ENCODE measurements at regions not wholly inside any gene's neighbourhood (a gene's known extent, or its start where the extent isn't known, plus 50 kb on each side); places are given as distances from the start of the nearest gene placed in this dataset.
"Not testable (repeated sequence)": the region's sequence is repeated elsewhere in the genome, so short reads cannot be mapped to it uniquely, and the experiment has no call there.

- DNase-seq (ENCODE audit: low spot score) = no peak
Observed at GRCh38 chr19:31037286-31037980, 311.8 kb downstream of the TSHZ3 start.

GRCh38 chr19:31031455-31031854 is 317.8 kb downstream of the TSHZ3 start:
- not testable (repeated sequence) for DNase-seq (ENCODE audit: low spot score)

GRCh38 chr19:31023038-31023437 is 326.2 kb downstream of the TSHZ3 start:
- peak; percentile 11 for DNase-seq (ENCODE audit: low spot score)

- DNase-seq (ENCODE audit: low spot score) = no peak
Observed at GRCh38 chr19:31018936-31019335, 330.3 kb downstream of the TSHZ3 start.

GRCh38 chr19:31015778-31016177 is 333.5 kb downstream of the TSHZ3 start:
- DNase-seq (ENCODE audit: low spot score) = peak; percentile 58

GRCh38 chr19:31014668-31015067 is 334.6 kb downstream of the TSHZ3 start:
- DNase-seq (ENCODE audit: low spot score) = no peak

GRCh38 chr19:31013384-31014020 is 335.7 kb downstream of the TSHZ3 start:
- no peak for DNase-seq (ENCODE audit: low spot score)

GRCh38 chr19:31002518-31003244 is 346.6 kb downstream of the TSHZ3 start:
- no peak for DNase-seq (ENCODE audit: low spot score)

GRCh38 chr19:31001991-31002390 is 347.2 kb downstream of the TSHZ3 start:
- no peak for DNase-seq (ENCODE audit: low spot score)

- DNase-seq (ENCODE audit: low spot score) = no peak
Observed at GRCh38 chr19:31000913-31001312, 348.3 kb downstream of the TSHZ3 start.

GRCh38 chr19:30999726-31000125 is 349.5 kb downstream of the TSHZ3 start:
- DNase-seq (ENCODE audit: low spot score) = no peak

GRCh38 chr19:30997222-30997621 is 352.0 kb downstream of the TSHZ3 start:
- no peak for DNase-seq (ENCODE audit: low spot score)

GRCh38 chr19:30978639-30979038 is 370.6 kb downstream of the TSHZ3 start:
- DNase-seq (ENCODE audit: low spot score) = no peak

GRCh38 chr19:30969591-30969990 is 379.6 kb downstream of the TSHZ3 start:
- no peak for DNase-seq (ENCODE audit: low spot score)

GRCh38 chr19:30968841-30969399 is 380.3 kb downstream of the TSHZ3 start:
- DNase-seq (ENCODE audit: low spot score) = no peak

GRCh38 chr19:30968210-30968609 is 381.0 kb downstream of the TSHZ3 start:
- no peak for DNase-seq (ENCODE audit: low spot score)

- DNase-seq (ENCODE audit: low spot score) = no peak
Observed at GRCh38 chr19:30966486-30966885, 382.8 kb downstream of the TSHZ3 start.

- DNase-seq (ENCODE audit: low spot score) = no peak
Observed at GRCh38 chr19:30959011-30959410, 390.2 kb downstream of the TSHZ3 start.

- no peak for DNase-seq (ENCODE audit: low spot score)
Observed at GRCh38 chr19:30955112-30956104, 393.8 kb downstream of the TSHZ3 start.

GRCh38 chr19:30944276-30944932 is 404.8 kb downstream of the TSHZ3 start:
- DNase-seq (ENCODE audit: low spot score) = not testable (repeated sequence)
